ENCODE measurements at regions not wholly inside any gene's neighbourhood (a gene's known extent, or its start where the extent isn't known, plus 50 kb on each side); places are given as distances from the start of the nearest gene placed in this dataset.
"Not testable (repeated sequence)": the region's sequence is repeated elsewhere in the genome, so short reads cannot be mapped to it uniquely, and the experiment has no call there.

GRCh38 chr14:45867046-45867894 is 614.3 kb upstream of the MIS18BP1 start:
- DNase-seq (ENCODE audit: low read depth) = no peak

- no peak for DNase-seq (ENCODE audit: low read depth)
Observed at GRCh38 chr14:45838597-45838996, 585.6 kb upstream of the MIS18BP1 start.

- no peak for DNase-seq (ENCODE audit: low read depth)
Observed at GRCh38 chr14:45819107-45819506, 566.1 kb upstream of the MIS18BP1 start.

GRCh38 chr14:45811155-45811554 is 558.2 kb upstream of the MIS18BP1 start:
- no peak for DNase-seq (ENCODE audit: low read depth)

DNA sequence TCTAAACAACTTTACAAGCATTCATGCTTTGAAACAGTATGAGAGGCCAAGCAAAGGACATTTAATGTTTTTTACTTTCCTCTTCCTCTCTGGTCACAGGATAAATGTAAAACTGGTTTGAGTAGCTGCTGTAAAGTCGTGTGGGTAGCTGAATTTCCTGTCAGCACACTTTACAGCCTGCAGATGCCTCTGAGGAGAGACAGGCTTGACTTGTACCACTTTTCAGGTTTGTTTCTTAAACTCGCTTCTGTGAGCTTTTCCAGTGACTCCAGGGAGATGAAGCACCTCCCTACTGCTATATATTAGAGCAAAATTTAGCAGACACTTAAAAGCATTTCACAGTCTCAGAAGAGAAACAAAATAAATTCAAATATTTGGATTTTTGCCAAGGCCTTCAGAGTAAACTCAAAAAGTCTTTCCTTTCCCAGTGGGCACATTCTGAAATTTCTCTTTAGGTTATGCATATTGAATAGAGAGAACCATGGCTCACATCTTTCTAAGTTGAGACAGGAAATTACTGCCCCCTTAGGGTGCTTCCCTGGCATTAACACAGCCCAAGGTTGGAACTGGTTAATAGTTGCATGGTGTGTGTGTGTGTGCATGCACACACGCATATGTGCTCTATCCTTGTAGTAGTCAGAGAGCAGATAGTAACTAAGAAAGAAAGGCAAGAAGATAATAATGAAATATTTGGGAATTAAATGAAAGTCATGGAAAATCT is 557.3 kb upstream of the MIS18BP1 start:
- no peak for DNase-seq (ENCODE audit: low read depth)

- DNase-seq (ENCODE audit: low read depth) = no peak
Observed at GRCh38 chr14:45807178-45807899, 554.3 kb upstream of the MIS18BP1 start.

DNA sequence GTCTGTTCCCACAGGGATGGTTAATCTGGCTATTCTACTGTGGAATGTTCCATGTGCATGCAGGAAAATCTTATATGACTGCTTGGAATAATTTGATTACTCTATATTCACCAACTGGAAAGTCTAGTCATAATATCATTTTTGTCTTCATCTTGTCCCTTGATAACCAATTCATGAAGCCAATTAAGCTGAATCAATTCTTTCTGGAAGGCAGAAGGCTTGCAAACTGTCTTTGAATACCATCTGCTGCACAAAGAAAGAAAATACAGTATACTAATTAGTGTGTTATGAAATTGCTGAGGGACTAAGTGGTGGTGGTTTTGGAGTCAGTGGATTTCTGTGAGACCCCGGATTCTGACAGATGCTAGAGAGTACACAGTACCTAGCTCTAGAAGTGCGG is 546.5 kb upstream of the MIS18BP1 start:
- no peak for DNase-seq (ENCODE audit: low read depth)

- no peak for DNase-seq (ENCODE audit: low read depth)
Observed at GRCh38 chr14:45798659-45799058, 545.7 kb upstream of the MIS18BP1 start.

GRCh38 chr14:45796006-45796405 is 543.0 kb upstream of the MIS18BP1 start:
- DNase-seq (ENCODE audit: low read depth) = not testable (repeated sequence)

DNA sequence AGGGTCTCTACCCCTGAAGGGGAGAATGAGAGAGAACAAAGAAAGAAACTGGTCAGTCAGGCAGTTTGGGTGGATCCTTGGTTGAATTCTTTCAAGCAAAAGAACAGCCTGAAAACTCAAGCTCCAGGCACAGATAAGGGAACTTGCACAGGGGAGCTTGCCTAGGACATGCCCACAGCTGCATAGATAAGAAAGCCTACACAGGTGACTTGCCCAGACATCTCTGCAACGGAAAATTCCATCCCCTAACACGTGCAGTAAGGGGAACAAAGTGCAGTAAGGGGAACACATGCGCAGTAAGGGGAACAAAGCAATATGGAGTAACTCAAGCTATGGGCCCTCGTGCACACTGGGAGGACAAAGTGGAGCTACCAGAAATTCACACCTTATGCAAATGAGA is 540.1 kb upstream of the MIS18BP1 start:
- no peak for DNase-seq (ENCODE audit: low read depth)

GRCh38 chr14:45790293-45790692 is 537.3 kb upstream of the MIS18BP1 start:
- DNase-seq (ENCODE audit: low read depth) = no peak

DNA sequence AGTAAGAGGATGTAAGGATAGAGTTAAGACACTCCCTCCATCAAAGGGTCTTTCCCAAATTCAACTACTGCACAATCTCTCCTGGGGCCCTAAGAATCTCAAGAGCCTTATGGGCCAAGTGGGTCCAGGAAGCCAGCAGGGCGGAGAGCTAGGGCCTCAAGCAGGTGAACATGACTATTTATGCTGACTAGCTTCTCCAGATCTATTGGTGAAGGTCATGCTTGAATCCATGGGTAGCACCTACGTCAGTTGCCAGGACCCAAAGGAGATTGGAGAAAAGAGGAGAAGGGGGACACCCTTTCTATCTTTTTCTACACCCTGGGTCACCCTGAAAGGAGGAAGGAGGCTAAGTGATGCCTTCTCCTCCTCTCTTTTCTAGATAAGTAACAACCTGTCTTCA is 534.2 kb upstream of the MIS18BP1 start:
- DNase-seq (ENCODE audit: low read depth) = no peak

GRCh38 chr14:45786266-45786665 is 533.3 kb upstream of the MIS18BP1 start:
- DNase-seq (ENCODE audit: low read depth) = no peak

DNA sequence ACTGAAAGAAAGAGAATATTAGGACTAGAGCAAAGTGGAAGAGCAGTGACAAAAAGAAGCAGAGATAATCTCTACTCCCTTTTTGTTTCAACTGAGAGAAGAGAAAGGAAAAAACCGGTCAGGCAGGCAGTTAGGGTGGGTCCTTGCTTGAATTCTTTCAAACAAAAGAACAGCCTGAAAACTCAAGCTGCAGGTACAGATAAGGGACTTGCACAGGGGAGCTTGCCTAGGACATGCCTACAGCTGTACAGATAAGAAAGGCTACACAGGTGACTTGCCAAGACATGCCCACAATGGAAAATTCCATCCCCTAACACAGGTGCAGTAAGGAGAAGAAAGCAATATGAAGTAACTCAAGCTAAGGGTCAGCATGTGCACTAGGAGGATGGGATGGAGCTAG is 532.2 kb upstream of the MIS18BP1 start:
- DNase-seq (ENCODE audit: low read depth) = no peak

- no peak for DNase-seq (ENCODE audit: low read depth)
Observed at GRCh38 chr14:45766247-45766646, 513.2 kb upstream of the MIS18BP1 start.

- no peak for DNase-seq (ENCODE audit: low read depth)
Observed at GRCh38 chr14:45757655-45758054, 504.7 kb upstream of the MIS18BP1 start.

DNA sequence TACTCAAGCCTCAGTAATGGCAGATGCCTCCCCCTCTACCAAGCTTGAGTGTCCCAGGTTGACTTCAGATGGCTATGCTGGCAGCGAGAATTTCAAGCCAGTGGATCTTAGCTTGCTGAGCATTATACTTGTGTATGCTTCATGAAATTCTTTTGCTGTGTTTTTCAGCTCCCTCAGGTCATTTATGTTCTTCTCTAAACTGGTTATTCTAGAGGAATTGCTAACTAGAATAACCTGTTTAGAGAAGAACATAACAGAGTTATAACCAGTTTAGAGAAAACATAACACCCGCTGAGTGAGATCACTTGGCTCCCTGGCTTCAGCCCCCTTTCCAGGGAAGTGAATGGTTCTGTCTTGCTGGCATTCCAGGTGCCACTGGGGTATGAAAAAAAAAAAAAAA is 503.4 kb upstream of the MIS18BP1 start:
- not testable (repeated sequence) for DNase-seq (ENCODE audit: low read depth)

DNA sequence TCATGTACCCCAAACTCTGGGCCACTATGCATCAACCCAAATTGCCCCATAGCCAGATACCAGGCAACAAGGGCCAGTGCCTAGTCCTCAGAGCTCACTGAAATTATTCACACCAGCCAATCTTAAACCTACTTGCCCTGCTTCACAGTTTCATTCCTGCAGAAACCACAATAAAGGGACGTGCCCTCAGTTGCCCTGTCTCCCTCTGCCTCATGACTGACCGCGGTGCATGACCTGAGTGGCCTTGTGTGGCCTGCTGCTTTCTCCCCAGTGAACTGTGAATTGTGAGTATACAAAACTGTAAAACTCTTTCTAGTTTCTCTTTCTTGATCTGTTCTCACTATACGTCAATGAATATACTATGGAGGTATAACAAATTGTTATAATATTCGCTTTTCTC is 490.9 kb upstream of the MIS18BP1 start:
- no peak for DNase-seq (ENCODE audit: low read depth)

DNA sequence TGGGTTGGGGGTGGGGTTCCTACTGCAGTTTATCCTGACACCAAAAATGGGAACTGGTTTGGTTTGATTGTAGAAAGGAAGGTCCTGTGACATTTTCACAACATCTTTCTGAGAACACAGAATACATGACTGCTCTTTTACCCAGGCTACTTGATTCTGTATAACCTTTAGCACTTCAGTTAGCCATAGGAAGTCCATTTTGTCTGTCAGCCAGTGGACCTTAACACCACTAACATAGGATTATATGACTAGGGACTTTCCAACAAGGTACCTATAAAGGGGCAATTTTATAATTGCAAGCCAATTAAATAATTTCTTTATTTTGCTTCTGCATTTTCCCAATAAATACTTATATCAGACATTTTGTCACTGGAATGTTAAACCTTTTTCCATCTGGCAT is 489.2 kb upstream of the MIS18BP1 start:
- no peak for DNase-seq (ENCODE audit: low read depth)

- DNase-seq (ENCODE audit: low read depth) = no peak
Observed at GRCh38 chr14:45728434-45729225, 475.6 kb upstream of the MIS18BP1 start.

DNA sequence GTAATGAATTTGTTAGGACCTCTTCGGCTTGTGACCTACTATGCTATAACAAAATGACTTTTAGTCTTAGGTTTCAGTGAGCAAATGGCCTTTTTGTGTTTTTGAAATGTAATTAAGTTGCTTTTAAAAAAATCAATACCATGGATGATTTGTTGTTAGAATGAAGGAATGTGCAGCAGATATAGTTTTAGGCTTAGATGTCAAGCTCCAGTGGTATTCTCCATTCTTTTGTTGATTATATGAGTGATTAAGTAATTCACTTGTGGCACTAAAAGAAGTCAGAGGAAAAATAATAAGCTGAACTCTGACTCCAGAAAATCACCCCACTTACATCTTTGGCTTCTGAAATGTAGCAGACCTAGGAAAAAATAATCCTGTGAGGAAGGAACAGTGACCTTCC is 474.1 kb upstream of the MIS18BP1 start:
- no peak for DNase-seq (ENCODE audit: low read depth)

DNA sequence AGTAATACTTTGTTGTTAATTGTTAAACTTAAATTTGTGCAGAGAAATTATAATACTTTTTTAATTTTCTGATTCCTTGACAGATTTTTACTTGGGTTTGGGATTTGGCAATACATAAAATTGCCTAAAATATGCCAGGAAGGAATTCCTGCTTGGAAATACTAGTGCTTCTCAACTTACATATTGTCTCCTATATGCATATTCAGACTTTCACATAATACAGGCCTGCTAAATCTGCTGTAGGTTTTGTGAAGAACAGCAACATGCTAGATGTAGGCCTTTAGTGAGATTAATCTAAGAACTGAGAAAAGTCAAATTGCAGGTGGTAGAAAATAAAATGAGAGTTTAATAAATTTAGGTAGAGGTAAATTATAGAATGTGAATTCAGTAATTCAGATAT is 468.5 kb upstream of the MIS18BP1 start:
- DNase-seq (ENCODE audit: low read depth) = no peak
